Esophagus squamous epithelium (tissue), 4 donors: ENCODE measurements at regions not wholly inside any gene's neighbourhood (a gene's known extent, or its start where the extent isn't known, plus 50 kb on each side); places are given as distances from the start of the nearest gene placed in this dataset.

Experiments
- POLR2A ChIP-seq, 4 donors: fragments of 450-650 bp; IDR thresholded peaks; one replicate each; pipeline ENCODE4 v1.6.1; 2017; ENCODE audit warnings: antibody characterized with exemption in 4 of 4, mild to moderate bottlenecking in 4 of 4, moderate library complexity in 3 of 4
- TF ChIP-seq, protein P1 (sequence below), 6 experiments: fragments of 450-650 bp in 4 of 6; fragments of 200-600 bp in 2 of 6; sonication (generic) in 2 of 6; IDR thresholded peaks; one replicate each; pipeline ENCODE4 v1.5.1; 2016 to 2019; ENCODE audit warnings: antibody characterized with exemption in 6 of 6, mild to moderate bottlenecking in 4 of 6, moderate library complexity in 4 of 6

DNA sequence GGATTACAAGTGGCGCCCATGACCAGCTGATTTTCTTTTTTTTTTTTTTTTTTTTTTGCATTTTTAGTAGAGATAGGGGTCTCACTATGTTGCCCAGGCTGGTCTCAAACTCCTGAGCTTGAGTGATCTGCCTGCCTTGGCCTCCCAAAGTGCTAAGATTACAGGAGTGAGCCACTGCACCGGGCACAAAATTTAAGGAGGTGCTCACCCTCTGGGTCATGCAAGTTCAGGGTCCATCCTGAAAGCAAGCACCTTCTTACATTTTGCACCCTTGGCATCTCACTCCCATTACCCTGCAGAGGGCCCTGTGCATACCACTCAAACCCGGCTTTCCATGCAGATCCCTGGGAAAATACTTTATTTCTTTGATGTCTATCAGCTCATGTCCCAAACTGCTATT is 95.6 kb upstream of the ADRA1B start:
- TF ChIP-seq, protein P1, sequence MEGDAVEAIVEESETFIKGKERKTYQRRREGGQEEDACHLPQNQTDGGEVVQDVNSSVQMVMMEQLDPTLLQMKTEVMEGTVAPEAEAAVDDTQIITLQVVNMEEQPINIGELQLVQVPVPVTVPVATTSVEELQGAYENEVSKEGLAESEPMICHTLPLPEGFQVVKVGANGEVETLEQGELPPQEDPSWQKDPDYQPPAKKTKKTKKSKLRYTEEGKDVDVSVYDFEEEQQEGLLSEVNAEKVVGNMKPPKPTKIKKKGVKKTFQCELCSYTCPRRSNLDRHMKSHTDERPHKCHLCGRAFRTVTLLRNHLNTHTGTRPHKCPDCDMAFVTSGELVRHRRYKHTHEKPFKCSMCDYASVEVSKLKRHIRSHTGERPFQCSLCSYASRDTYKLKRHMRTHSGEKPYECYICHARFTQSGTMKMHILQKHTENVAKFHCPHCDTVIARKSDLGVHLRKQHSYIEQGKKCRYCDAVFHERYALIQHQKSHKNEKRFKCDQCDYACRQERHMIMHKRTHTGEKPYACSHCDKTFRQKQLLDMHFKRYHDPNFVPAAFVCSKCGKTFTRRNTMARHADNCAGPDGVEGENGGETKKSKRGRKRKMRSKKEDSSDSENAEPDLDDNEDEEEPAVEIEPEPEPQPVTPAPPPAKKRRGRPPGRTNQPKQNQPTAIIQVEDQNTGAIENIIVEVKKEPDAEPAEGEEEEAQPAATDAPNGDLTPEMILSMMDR (IDR thresholded peaks at IDR 0.05) = no peak
- no peak for TF ChIP-seq POLR2A (IDR thresholded peaks at IDR 0.05)
